Hepatocyte (in vitro differentiated cells): ENCODE measurements at regions not wholly inside any gene's neighbourhood (a gene's known extent, or its start where the extent isn't known, plus 50 kb on each side); places are given as distances from the start of the nearest gene placed in this dataset.

Experiments used
- DNase-seq: peaks from one replicate; pipeline ENCODE4 v3.0.0-alpha.2; 2016; ENCODE audit warnings: low spot score
- H2AFZ ChIP-seq: fragments of 200-600 bp; sonication (generic); 2 replicates; pipeline ENCODE4 v1.6.0; 2016; ENCODE audit warnings: antibody characterized with exemption, mild to moderate bottlenecking
- H3K27ac ChIP-seq: fragments of 200-600 bp; sonication (generic); 2 replicates; pipeline ENCODE4 v1.5.1; 2016; ENCODE audit warnings: mild to moderate bottlenecking
- H3K27me3 ChIP-seq: fragments of 200-600 bp; sonication (generic); 2 replicates; pipeline ENCODE4 v1.6.1; 2016
- H3K36me3 ChIP-seq: fragments of 200-600 bp; sonication (generic); replicated peaks from 2 replicates; pipeline ENCODE4 v1.5.1; 2016; ENCODE audit warnings: low read depth; ENCODE audit not compliant: insufficient read depth
- H3K4me1 ChIP-seq: fragments of 200-600 bp; sonication (generic); 2 replicates; pipeline ENCODE4 v1.5.1; 2016; ENCODE audit warnings: mild to moderate bottlenecking, moderate library complexity; ENCODE audit not compliant: insufficient read depth
- H3K4me2 ChIP-seq: fragments of 200-600 bp; sonication (generic); 2 replicates; pipeline ENCODE4 v1.6.0; 2016
- H3K4me3 ChIP-seq: fragments of 200-600 bp; sonication (generic); 2 replicates; pipeline ENCODE4 v1.5.1; 2016; ENCODE audit warnings: mild to moderate bottlenecking
- H3K79me2 ChIP-seq: fragments of 200-600 bp; sonication (generic); 2 replicates; pipeline ENCODE4 v1.6.0; 2017; ENCODE audit warnings: mild to moderate bottlenecking
- H3K9me2 ChIP-seq: fragments of 200-600 bp; sonication (generic); replicated peaks from 2 replicates; pipeline ENCODE4 v1.6.0; 2017; ENCODE audit warnings: mild to moderate bottlenecking; ENCODE audit not compliant: insufficient read depth
- H3K9me3 ChIP-seq: fragments of 200-600 bp; sonication (generic); 2 replicates; pipeline ENCODE4 v1.5.1; 2016; ENCODE audit warnings: low read depth, mild to moderate bottlenecking
- H4K20me1 ChIP-seq: fragments of 200-600 bp; sonication (generic); 2 replicates; pipeline ENCODE4 v1.6.0; 2016; ENCODE audit warnings: mild to moderate bottlenecking; ENCODE audit not compliant: insufficient read depth, poor library complexity, severe bottlenecking
- CTCF ChIP-seq: fragments of 200-600 bp; sonication (generic); IDR thresholded peaks from 2 replicates; pipeline ENCODE4 v1.5.1; 2016; ENCODE audit warnings: antibody characterized with exemption, mild to moderate bottlenecking; ENCODE audit not compliant: poor library complexity
- EZH2 ChIP-seq: fragments of 200-600 bp; sonication (generic); IDR thresholded peaks from 2 replicates; pipeline ENCODE4 v1.6.1; 2016; ENCODE audit warnings: antibody characterized with exemption, mild to moderate bottlenecking, borderline replicate concordance
- EZH2phosphoT487 ChIP-seq: fragments of 200-600 bp; sonication (generic); IDR thresholded peaks from one replicate; pipeline ENCODE4 v1.6.1; 2018; ENCODE audit warnings: antibody characterized with exemption, mild to moderate bottlenecking, low read depth, moderate library complexity; ENCODE audit not compliant: unreplicated experiment, severe bottlenecking
- WGBS: methylation state at CpG from one replicate; pipeline ENCODE4 v1.1.6; 2016; ENCODE audit warnings: low lambda C conversion rate; ENCODE audit errors: missing lambda C conversion rate; 5-methylcytosine and 5-hydroxymethylcytosine counted together

- TF ChIP-seq EZH2: no peak
- no peak for TF ChIP-seq EZH2phosphoT487
- no peak for TF ChIP-seq CTCF
Measured at GRCh38 chr1:217088011-217088410, 364.8 kb upstream of the ESRRG start.

GRCh38 chr1:217079584-217079983 is 356.4 kb upstream of the ESRRG start:
- H3K4me2 ChIP-seq: no peak overlapping the region
- no peaks in the 10 kb centered on the region for H3K9me3 ChIP-seq
- H3K4me3 ChIP-seq: no peak overlapping the region
- TF ChIP-seq EZH2 (no peak), EZH2phosphoT487 (no peak), CTCF (no peak)
- H3K36me3 ChIP-seq: no peaks in the 10 kb centered on the region
- no peak overlapping the region for H3K27ac ChIP-seq
- no peaks in the 10 kb centered on the region for H3K79me2 ChIP-seq
- peaks cover 12% of the 10 kb centered on the region for H3K4me1 ChIP-seq
- no peak for DNase-seq
- no peak overlapping the region for H2AFZ ChIP-seq
- no peaks in the 10 kb centered on the region for H3K27me3 ChIP-seq
- WGBS: 85% methylated on average over 3 of the region's 3 CpGs
- H4K20me1 ChIP-seq: no peaks in the 10 kb centered on the region
- H3K9me2 ChIP-seq: no peaks in the 10 kb centered on the region

More at GRCh38 chr1:217088011-217088410, 364.8 kb upstream of the ESRRG start:
- no peaks in the 10 kb centered on the region for H3K36me3 ChIP-seq
- no peak overlapping the region for H2AFZ ChIP-seq
- H3K4me3 ChIP-seq: no peak overlapping the region
- no peaks in the 10 kb centered on the region for H3K9me2 ChIP-seq
- WGBS: 68% methylated on average over 3 of the region's 3 CpGs
- no peak overlapping the region for H3K27ac ChIP-seq
- H3K4me2 ChIP-seq: peak overlapping the region; percentile 89
- peaks cover 4% of the 10 kb centered on the region for H3K27me3 ChIP-seq
- no peaks in the 10 kb centered on the region for H4K20me1 ChIP-seq
- no peaks in the 10 kb centered on the region for H3K9me3 ChIP-seq
- H3K4me1 ChIP-seq: no peaks in the 10 kb centered on the region
- DNase-seq: no peak
- H3K79me2 ChIP-seq: no peaks in the 10 kb centered on the region

- H3K4me2 ChIP-seq: peak overlapping the region; percentile 49
- peak overlapping the region; percentile 1 for H3K27ac ChIP-seq
- WGBS: 50% methylated on average over 1 of the region's 1 CpG
Measured at GRCh38 chr1:217078959-217079358, 355.7 kb upstream of the ESRRG start.

More at GRCh38 chr1:217078959-217079358, 355.7 kb upstream of the ESRRG start:
- no peaks in the 10 kb centered on the region for H3K79me2 ChIP-seq
- H3K4me3 ChIP-seq: no peak overlapping the region
- H3K4me1 ChIP-seq: peaks cover 12% of the 10 kb centered on the region
- no peaks in the 10 kb centered on the region for H3K36me3 ChIP-seq
- no peak for TF ChIP-seq EZH2phosphoT487
- no peak for TF ChIP-seq CTCF
- no peak for TF ChIP-seq EZH2
- peak overlapping the region; percentile 16 for H2AFZ ChIP-seq
- DNase-seq: no peak
- no peaks in the 10 kb centered on the region for H3K9me3 ChIP-seq
- no peaks in the 10 kb centered on the region for H4K20me1 ChIP-seq
- no peaks in the 10 kb centered on the region for H3K9me2 ChIP-seq
- H3K27me3 ChIP-seq: no peaks in the 10 kb centered on the region
